PC-9 (cell line): ENCODE measurements at regions not wholly inside any gene's neighbourhood (a gene's known extent, or its start where the extent isn't known, plus 50 kb on each side); places are given as distances from the start of the nearest gene placed in this dataset.

ENCODE experiments used
- CTCF ChIP-seq: fragments of 200-600 bp; sonication (generic); conservative IDR thresholded peaks from 2 replicates; pipeline ENCODE4 v1.6.1; 2017; ENCODE audit warnings: mixed run types, antibody characterized with exemption, mild to moderate bottlenecking, moderate library complexity
- EZH2 ChIP-seq: fragments of 200-600 bp; sonication (generic); IDR thresholded peaks from 2 replicates; pipeline ENCODE4 v1.8.0; 2017; ENCODE audit warnings: antibody characterized with exemption, low read depth

- no peak for TF ChIP-seq CTCF
- no peak for TF ChIP-seq EZH2
Measured at GRCh38 chr15:39034816-39035215, 470.2 kb upstream of the RASGRP1 start.
